ACC112 (cell line): ENCODE measurements at regions not wholly inside any gene's neighbourhood (a gene's known extent, or its start where the extent isn't known, plus 50 kb on each side); places are given as distances from the start of the nearest gene placed in this dataset.
"Not testable (repeated sequence)": the region's sequence is repeated elsewhere in the genome, so short reads cannot be mapped to it uniquely, and the experiment has no call there.

Source experiments
- H2AFZ ChIP-seq: fragments of 200-600 bp; sonication (generic); one replicate; pipeline ENCODE4 v1.6.0; 2017; ENCODE audit warnings: antibody characterized with exemption, low read length; ENCODE audit not compliant: unreplicated experiment
- H3K27ac ChIP-seq: fragments of 200-600 bp; sonication (generic); 2 replicates; pipeline ENCODE4 v1.5.1; 2014; ENCODE audit warnings: low read depth, mild to moderate bottlenecking, antibody characterized with exemption, low read length, moderate library complexity
- H3K27me3 ChIP-seq: fragments of 200-600 bp; sonication (generic); 2 replicates; pipeline ENCODE4 v1.6.1; 2014; ENCODE audit warnings: mild to moderate bottlenecking, antibody characterized with exemption, low read length, moderate library complexity, mixed read lengths; ENCODE audit not compliant: insufficient read depth
- H3K36me3 ChIP-seq: fragments of 200-600 bp; sonication (generic); 2 replicates; pipeline ENCODE4 v1.6.1; 2016; ENCODE audit warnings: mild to moderate bottlenecking, antibody characterized with exemption, low read length, moderate library complexity, mixed read lengths; ENCODE audit not compliant: insufficient read depth
- H3K4me1 ChIP-seq: fragments of 200-600 bp; sonication (generic); one replicate; pipeline ENCODE4 v1.6.1; 2016; ENCODE audit warnings: low read length, mixed read lengths; ENCODE audit not compliant: insufficient read depth, unreplicated experiment, control insufficient read depth
- H3K4me3 ChIP-seq: fragments of 200-600 bp; sonication (generic); 2 replicates; pipeline ENCODE4 v1.5.1; 2014; ENCODE audit warnings: mild to moderate bottlenecking, low read depth, low read length
- H3K79me2 ChIP-seq: fragments of 200-600 bp; sonication (generic); one replicate; pipeline ENCODE4 v1.6.0; 2016; ENCODE audit warnings: low read length; ENCODE audit not compliant: control insufficient read depth, unreplicated experiment, insufficient read depth

DNA sequence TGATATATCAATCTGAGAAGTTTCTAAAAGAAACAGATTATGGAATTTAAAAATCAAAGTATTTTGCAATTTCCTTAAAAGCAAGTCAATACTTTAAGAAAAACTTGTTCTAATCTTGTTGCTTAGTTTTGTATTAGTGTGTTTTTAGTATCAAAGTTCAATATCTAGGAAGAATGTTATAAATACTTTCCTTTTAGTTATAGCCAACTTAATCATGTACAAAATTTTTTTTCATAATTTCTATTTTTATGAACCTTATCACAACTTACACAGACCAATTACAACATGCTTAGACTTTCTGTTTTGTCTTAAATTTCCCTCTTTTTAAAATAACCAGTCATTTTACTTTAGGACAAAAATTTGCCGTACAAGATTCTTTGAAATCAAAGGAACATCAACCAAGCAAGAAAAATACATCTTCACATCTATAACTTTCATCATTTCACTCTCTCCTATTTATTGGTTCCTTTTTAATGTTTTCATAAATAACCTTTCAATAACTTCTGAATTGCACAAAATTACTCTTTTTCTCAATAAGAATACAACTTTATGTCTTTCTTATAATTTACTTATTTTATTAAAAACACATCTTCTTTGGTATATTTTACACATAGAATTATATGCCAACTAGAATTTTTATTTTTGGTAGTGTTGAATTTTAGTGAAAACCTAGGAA lies 308.2 kb upstream of the GLI3 start:
- no peak overlapping the region for H2AFZ ChIP-seq
- no peak overlapping the region for H3K4me3 ChIP-seq
- H3K4me1 ChIP-seq, result peaks cover 7% of the 10 kb centered on the region

GRCh38 chr7:42543953-42544352 lies 306.9 kb upstream of the GLI3 start:
- no peaks in the 10 kb centered on the region for H3K27me3 ChIP-seq
- no peak overlapping the region for H3K27ac ChIP-seq
- no peaks in the 10 kb centered on the region for H3K36me3 ChIP-seq
- H2AFZ ChIP-seq, result no peak overlapping the region
- no peaks in the 10 kb centered on the region for H3K4me1 ChIP-seq
- no peaks in the 10 kb centered on the region for H3K79me2 ChIP-seq
- no peak overlapping the region for H3K4me3 ChIP-seq

More for the DNA sequence above, 308.2 kb upstream of the GLI3 start:
- Histone ChIP-seq H3K79me2 (no peaks in the 10 kb centered on the region), H3K27ac (no peak overlapping the region), H3K36me3 (no peaks in the 10 kb centered on the region), H3K27me3 (no peaks in the 10 kb centered on the region)

GRCh38 chr7:42542446-42542845 lies 305.4 kb upstream of the GLI3 start:
- H3K27ac ChIP-seq, H3K4me1 ChIP-seq, H3K79me2 ChIP-seq, H3K27me3 ChIP-seq, H3K4me3 ChIP-seq, H3K36me3 ChIP-seq, H2AFZ ChIP-seq: not testable (repeated sequence)

- no peak overlapping the region for H3K27ac ChIP-seq
These were observed 297.4 kb upstream of the GLI3 start for GRCh38 chr7:42534441-42534840.

GRCh38 chr7:42527004-42527403 lies 290.0 kb upstream of the GLI3 start:
- no peak overlapping the region for H3K27ac ChIP-seq
- H3K4me3 ChIP-seq, result no peak overlapping the region
- H2AFZ ChIP-seq, result no peak overlapping the region
- no peaks in the 10 kb centered on the region for H3K79me2 ChIP-seq
- H3K36me3 ChIP-seq, result no peaks in the 10 kb centered on the region
- H3K27me3 ChIP-seq, result peaks cover 4% of the 10 kb centered on the region; the same call in 1 of the 2 replicates
- no peaks in the 10 kb centered on the region for H3K4me1 ChIP-seq

More at GRCh38 chr7:42534441-42534840, 297.4 kb upstream of the GLI3 start:
- Histone ChIP-seq H3K79me2 (no peaks in the 10 kb centered on the region), H3K4me1 (no peaks in the 10 kb centered on the region), H3K27me3 (no peaks in the 10 kb centered on the region), H3K36me3 (no peaks in the 10 kb centered on the region), H3K4me3 (no peak overlapping the region), H2AFZ (no peak overlapping the region)

DNA sequence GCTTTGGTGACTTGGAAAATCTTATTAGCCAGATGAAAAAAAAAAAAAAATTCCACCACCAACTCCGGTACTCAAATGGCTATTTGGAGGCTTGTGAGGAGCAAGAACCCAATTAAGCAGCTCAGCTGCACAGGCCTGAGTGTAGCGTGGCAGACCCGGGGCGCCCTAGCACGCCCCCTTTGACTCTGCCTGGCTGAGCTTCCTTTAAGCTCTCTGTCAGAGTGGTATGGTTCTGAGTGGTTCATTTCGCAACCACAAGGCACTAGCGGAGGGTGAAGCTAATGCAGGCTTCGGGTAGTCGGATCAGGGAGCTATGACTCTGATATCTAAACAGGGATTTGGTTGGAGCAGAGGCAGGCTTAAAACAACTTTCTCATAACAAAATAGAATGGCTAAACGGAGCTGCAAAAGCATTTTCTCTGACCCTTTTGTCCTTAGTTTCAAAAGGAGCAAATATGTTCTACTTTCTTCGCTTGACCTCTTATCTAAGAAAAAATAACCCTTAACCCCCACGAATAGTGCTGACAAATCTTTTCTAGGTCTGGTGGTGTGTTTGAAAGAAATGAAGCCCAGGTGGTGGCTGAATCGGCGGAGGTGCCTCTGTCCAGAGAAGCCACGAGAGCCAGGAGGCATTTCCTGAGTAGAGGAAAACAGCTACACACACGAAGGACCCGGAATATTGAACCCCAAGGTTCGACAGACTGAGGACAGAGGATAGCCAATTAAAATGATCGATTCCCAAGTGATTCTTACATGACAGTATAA lies 285.4 kb upstream of the GLI3 start:
- Histone ChIP-seq H3K4me3 (no peak overlapping the region), H3K27ac (no peak overlapping the region), H3K4me1 (no peaks in the 10 kb centered on the region), H3K36me3 (no peaks in the 10 kb centered on the region), H2AFZ (no peak overlapping the region), H3K79me2 (no peaks in the 10 kb centered on the region), H3K27me3 (peaks cover 2% of the 10 kb centered on the region; the same call in 1 of the 2 replicates)

DNA sequence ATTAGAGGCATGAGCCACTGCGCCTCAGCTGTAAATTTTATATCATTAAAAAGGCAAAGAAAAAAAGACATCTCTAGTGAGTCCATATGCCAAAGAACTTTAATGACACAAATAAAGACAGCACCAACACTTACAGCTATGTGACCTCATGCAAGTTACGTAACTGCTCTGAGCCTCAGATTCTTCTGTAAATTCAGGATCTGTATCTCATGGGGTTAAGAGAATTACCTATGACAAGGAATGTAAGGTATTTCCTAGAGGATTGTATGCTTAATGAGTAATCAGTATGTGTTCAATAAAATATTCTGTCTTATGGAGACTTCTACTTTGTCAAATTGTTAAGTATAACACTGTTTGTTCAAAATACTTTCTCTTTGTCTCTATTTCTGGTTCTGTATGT lies 274.0 kb upstream of the GLI3 start:
- Histone ChIP-seq H3K4me3 (peak overlapping the region; percentile 34; the same call in 1 of the 2 replicates), H3K79me2 (no peaks in the 10 kb centered on the region), H2AFZ (peak overlapping the region; percentile 12), H3K27me3 (no peaks in the 10 kb centered on the region), H3K36me3 (no peaks in the 10 kb centered on the region), H3K27ac (no peak overlapping the region; the same call in 1 of the 2 replicates), H3K4me1 (peaks cover 9% of the 10 kb centered on the region)

GRCh38 chr7:42506097-42506496 lies 269.1 kb upstream of the GLI3 start:
- H3K27me3 ChIP-seq, result no peaks in the 10 kb centered on the region
- no peak overlapping the region for H3K4me3 ChIP-seq
- no peak overlapping the region for H3K27ac ChIP-seq
- peaks cover 19% of the 10 kb centered on the region for H3K4me1 ChIP-seq
- no peaks in the 10 kb centered on the region for H3K79me2 ChIP-seq
- H2AFZ ChIP-seq, result no peak overlapping the region
- H3K36me3 ChIP-seq, result no peaks in the 10 kb centered on the region

GRCh38 chr7:42502022-42502421 lies 265.0 kb upstream of the GLI3 start:
- H2AFZ ChIP-seq, result no peak overlapping the region
- peaks cover 18% of the 10 kb centered on the region for H3K4me1 ChIP-seq
- no peaks in the 10 kb centered on the region for H3K27me3 ChIP-seq
- H3K4me3 ChIP-seq, result no peak overlapping the region
- H3K79me2 ChIP-seq, result no peaks in the 10 kb centered on the region
- H3K27ac ChIP-seq, result no peak overlapping the region
- no peaks in the 10 kb centered on the region for H3K36me3 ChIP-seq

GRCh38 chr7:42495256-42495655 lies 258.2 kb upstream of the GLI3 start:
- Histone ChIP-seq H3K4me1 (peaks cover 20% of the 10 kb centered on the region), H3K79me2 (no peaks in the 10 kb centered on the region), H2AFZ (no peak overlapping the region), H3K4me3 (no peak overlapping the region), H3K27me3 (no peaks in the 10 kb centered on the region), H3K27ac (peak overlapping the region; percentile 48), H3K36me3 (no peaks in the 10 kb centered on the region)

- H3K4me1 ChIP-seq, result peaks cover 20% of the 10 kb centered on the region
- no peak overlapping the region for H2AFZ ChIP-seq
- H3K36me3 ChIP-seq, result no peaks in the 10 kb centered on the region
- H3K79me2 ChIP-seq, result no peaks in the 10 kb centered on the region
- peak overlapping the region; percentile 48 for H3K27ac ChIP-seq
- H3K4me3 ChIP-seq, result no peak overlapping the region
- no peaks in the 10 kb centered on the region for H3K27me3 ChIP-seq
These were observed 257.7 kb upstream of the GLI3 start for GRCh38 chr7:42494736-42495135.
